Right atrium auricular region (tissue), 2 donors: ENCODE measurements at regions not wholly inside any gene's neighbourhood (a gene's known extent, or its start where the extent isn't known, plus 50 kb on each side); places are given as distances from the start of the nearest gene placed in this dataset.
"Not testable (repeated sequence)": the region's sequence is repeated elsewhere in the genome, so short reads cannot be mapped to it uniquely, and the experiment has no call there.

Experiments used
- DNase-seq: peaks from one replicate; pipeline ENCODE4 v3.0.0-alpha.2; 2019; ENCODE audit warnings: low spot score
- H3K27ac ChIP-seq, 2 donors: fragments of 200-600 bp; sonication (generic); 1 replicate in 1 of 2; 2 replicates in 1 of 2; pipeline ENCODE4 v1.5.1; 2016 to 2019
- H3K27me3 ChIP-seq, 2 donors: fragments of 200-600 bp; sonication (generic); one replicate each; pipeline versions ENCODE4 v1.5.1 to v1.6.0; 2017 to 2019
- H3K36me3 ChIP-seq: fragments of 200-600 bp; sonication (generic); one replicate; pipeline ENCODE4 v1.5.1; 2016
- H3K4me1 ChIP-seq, 2 donors: fragments of 200-600 bp; sonication (generic); one replicate each; pipeline versions ENCODE4 v1.5.1 to v1.6.0; 2017 to 2019
- H3K4me3 ChIP-seq, 2 donors: fragments of 200-600 bp; sonication (generic); 1 replicate in 1 of 2; 2 replicates in 1 of 2; pipeline ENCODE4 v1.5.1; 2017 to 2019; ENCODE audit warnings: mild to moderate bottlenecking in 1 of 2, moderate library complexity in 1 of 2
- H3K9me3 ChIP-seq, 2 donors: fragments of 200-600 bp; sonication (generic); one replicate each; pipeline ENCODE4 v1.5.1; 2019
- CTCF ChIP-seq, 2 donors: fragments of 200-600 bp; sonication (generic); IDR thresholded peaks; one replicate each; pipeline ENCODE4 v1.5.1; 2019; ENCODE audit warnings: antibody characterized with exemption in 2 of 2

DNA sequence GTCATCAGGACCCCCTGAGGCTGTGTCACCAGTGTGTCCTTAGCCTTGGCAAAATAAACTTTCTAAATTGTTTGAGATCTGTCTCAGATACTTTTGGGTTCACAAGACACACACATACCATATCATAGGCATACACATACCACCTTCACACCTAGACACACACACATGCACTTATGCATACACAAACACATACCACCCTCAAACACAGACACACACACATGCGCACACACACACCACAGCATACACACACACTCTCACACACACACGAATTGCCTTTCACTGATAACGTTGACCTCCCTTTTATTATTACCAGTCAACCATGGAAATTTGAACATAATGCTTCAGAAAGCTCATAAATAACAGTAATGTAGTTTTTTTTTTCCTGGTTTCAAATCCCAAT is 108.6 kb upstream of the MYLIP start:
- H3K36me3 ChIP-seq, result no peaks in the 10 kb centered on the region
- no peak overlapping the region for H3K4me3 ChIP-seq
- no peaks in the 10 kb centered on the region for H3K27me3 ChIP-seq
- DNase-seq, result no peak
- H3K27ac ChIP-seq, result no peak overlapping the region
- TF ChIP-seq CTCF (IDR thresholded peaks at IDR 0.05), result no peak
- no peaks in the 10 kb centered on the region for H3K9me3 ChIP-seq
- no peaks in the 10 kb centered on the region for H3K4me1 ChIP-seq

- TF ChIP-seq CTCF (IDR thresholded peaks at IDR 0.05), result no peak
- Histone ChIP-seq H3K4me3 (no peak overlapping the region), H3K9me3 (no peaks in the 10 kb centered on the region), H3K36me3 (no peaks in the 10 kb centered on the region), H3K4me1 (no peaks in the 10 kb centered on the region), H3K27me3 (no peaks in the 10 kb centered on the region), H3K27ac (no peak overlapping the region)
- DNase-seq, result no peak
These were observed 109.4 kb upstream of the MYLIP start for GRCh38 chr6:16019462-16019861.

GRCh38 chr6:16018626-16019025 is 110.3 kb upstream of the MYLIP start:
- no peaks in the 10 kb centered on the region for H3K27me3 ChIP-seq
- no peaks in the 10 kb centered on the region for H3K4me1 ChIP-seq
- DNase-seq, result no peak
- no peak overlapping the region for H3K27ac ChIP-seq
- H3K36me3 ChIP-seq, result no peaks in the 10 kb centered on the region
- no peak overlapping the region for H3K4me3 ChIP-seq
- TF ChIP-seq CTCF (IDR thresholded peaks at IDR 0.05), result no peak
- H3K9me3 ChIP-seq, result no peaks in the 10 kb centered on the region

GRCh38 chr6:16014325-16014724 is 114.6 kb upstream of the MYLIP start:
- not testable (repeated sequence) for H3K9me3 ChIP-seq, DNase-seq, H3K4me3 ChIP-seq, H3K27me3 ChIP-seq, H3K4me1 ChIP-seq, H3K27ac ChIP-seq, H3K36me3 ChIP-seq

DNA sequence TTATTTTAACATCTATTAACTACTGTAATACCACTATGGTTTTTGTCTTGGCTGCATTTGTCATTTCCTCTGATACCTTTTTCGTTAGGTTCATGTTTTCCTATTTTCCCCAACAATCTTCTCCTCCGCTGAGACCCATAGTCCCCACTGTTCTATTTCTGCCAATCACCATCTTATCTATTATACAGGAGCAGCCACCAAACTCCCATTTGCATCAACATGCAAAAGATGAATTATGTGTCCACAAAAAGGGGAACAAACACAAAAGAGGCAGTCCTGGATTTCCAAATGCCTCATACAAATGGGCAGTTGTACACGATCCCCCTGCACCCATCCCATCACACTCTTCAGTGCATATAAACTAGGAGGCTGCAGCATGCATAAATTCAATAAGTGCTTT is 121.7 kb upstream of the MYLIP start:
- Histone ChIP-seq H3K27ac (no peak overlapping the region), H3K4me1 (peaks cover 0 to 5% of the 10 kb centered on the region in 2 donors), H3K27me3 (no peaks in the 10 kb centered on the region), H3K9me3 (no peaks in the 10 kb centered on the region), H3K36me3 (no peaks in the 10 kb centered on the region), H3K4me3 (no peak overlapping the region)
- TF ChIP-seq CTCF (IDR thresholded peaks at IDR 0.05), result no peak
- no peak for DNase-seq

DNA sequence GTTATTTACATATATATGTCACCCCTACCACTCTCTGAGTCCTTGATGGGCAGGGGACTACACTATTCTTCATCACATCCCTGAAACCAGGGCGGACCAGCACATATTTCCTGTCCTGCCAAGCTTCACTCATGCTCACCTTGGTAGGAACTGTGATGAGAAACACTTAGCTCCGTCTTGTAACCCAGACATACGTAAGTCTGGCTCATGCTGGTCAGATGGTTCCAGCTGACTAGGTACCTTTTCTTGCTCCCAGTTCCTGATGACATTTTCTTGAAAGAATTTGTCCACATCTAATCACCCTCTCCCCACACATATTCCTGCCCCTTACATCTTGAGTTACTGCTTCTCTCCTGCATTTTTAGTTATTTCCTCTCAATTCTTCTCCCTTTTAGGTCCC is 122.2 kb upstream of the MYLIP start:
- DNase-seq, result no peak
- no peak overlapping the region for H3K27ac ChIP-seq
- no peak for TF ChIP-seq CTCF (IDR thresholded peaks at IDR 0.05)
- H3K4me3 ChIP-seq, result no peak overlapping the region
- H3K36me3 ChIP-seq, result no peaks in the 10 kb centered on the region
- H3K27me3 ChIP-seq, result no peaks in the 10 kb centered on the region
- H3K4me1 ChIP-seq, result peaks cover 0 to 5% of the 10 kb centered on the region in 2 donors
- H3K9me3 ChIP-seq, result no peaks in the 10 kb centered on the region
